ENCODE measurements at regions not wholly inside any gene's neighbourhood (a gene's known extent, or its start where the extent isn't known, plus 50 kb on each side); places are given as distances from the start of the nearest gene placed in this dataset.
A peak's percentile ranks its signal among the peaks of the same experiment; 100 is the strongest.

GRCh38 chr11:82076126-82076525 lies 657.5 kb downstream of the FAM181B start:
- Histone ChIP-seq H3K36me3 (ENCODE audit: control insufficient read depth, insufficient read depth, low read length) (no peaks in the 10 kb centered on the region), H3K4me3 (ENCODE audit: low read depth, low read length) (no peak overlapping the region), H3K27me3 (ENCODE audit: control insufficient read depth, insufficient read depth, low read length) (no peaks in the 10 kb centered on the region)
- TF ChIP-seq, protein P1, sequence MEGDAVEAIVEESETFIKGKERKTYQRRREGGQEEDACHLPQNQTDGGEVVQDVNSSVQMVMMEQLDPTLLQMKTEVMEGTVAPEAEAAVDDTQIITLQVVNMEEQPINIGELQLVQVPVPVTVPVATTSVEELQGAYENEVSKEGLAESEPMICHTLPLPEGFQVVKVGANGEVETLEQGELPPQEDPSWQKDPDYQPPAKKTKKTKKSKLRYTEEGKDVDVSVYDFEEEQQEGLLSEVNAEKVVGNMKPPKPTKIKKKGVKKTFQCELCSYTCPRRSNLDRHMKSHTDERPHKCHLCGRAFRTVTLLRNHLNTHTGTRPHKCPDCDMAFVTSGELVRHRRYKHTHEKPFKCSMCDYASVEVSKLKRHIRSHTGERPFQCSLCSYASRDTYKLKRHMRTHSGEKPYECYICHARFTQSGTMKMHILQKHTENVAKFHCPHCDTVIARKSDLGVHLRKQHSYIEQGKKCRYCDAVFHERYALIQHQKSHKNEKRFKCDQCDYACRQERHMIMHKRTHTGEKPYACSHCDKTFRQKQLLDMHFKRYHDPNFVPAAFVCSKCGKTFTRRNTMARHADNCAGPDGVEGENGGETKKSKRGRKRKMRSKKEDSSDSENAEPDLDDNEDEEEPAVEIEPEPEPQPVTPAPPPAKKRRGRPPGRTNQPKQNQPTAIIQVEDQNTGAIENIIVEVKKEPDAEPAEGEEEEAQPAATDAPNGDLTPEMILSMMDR (IDR thresholded peaks at IDR 0.05; ENCODE audit: insufficient read depth, low read length, poor library complexity, severe bottlenecking): no peak
- no peak for DNase-seq (ENCODE audit: low read depth)

DNA sequence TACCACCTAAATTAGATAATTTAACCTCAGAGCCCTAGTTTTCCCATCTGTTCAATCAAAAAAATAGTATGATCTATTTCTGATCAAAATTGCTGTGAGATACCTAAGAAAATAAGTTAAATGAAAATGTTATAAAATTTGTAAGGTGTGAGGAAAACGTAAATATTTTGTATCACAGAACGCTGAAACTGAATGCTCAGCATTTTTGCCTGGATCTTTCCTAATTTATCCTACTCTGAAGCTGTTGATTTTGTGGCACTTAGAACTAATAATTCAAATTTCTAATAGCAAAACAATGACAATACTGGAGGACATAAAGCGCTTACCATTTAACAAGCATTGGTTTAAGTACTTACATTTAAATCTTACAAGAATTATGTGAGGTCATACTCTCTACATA lies 674.2 kb downstream of the FAM181B start:
- DNase-seq (ENCODE audit: low read depth): no peak
- H3K36me3 ChIP-seq (ENCODE audit: control insufficient read depth, insufficient read depth, low read length): no peaks in the 10 kb centered on the region
- TF ChIP-seq, protein P1 (IDR thresholded peaks at IDR 0.05; ENCODE audit: insufficient read depth, low read length, poor library complexity, severe bottlenecking): no peak

DNA sequence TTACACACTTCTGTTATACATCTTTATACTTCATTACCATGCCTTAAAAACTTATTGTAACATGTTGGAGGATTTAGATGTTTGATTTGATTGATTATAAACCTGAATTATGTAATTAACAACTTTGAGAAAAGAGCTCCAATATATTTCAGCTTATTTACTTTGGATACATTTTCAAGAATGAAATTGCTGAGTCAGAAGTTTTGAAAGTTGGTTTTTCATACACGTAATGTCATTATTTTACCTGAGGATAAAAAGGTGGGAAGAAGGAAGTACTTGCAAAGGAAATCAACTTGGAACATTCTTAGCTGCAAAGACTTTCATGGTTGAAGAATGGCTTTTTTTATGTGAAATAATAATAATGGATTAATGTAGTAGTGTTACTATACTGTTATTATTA lies 677.2 kb downstream of the FAM181B start:
- no peak for DNase-seq (ENCODE audit: low read depth)
- no peaks in the 10 kb centered on the region for H3K27me3 ChIP-seq (ENCODE audit: control insufficient read depth, insufficient read depth, low read length)
- TF ChIP-seq, protein P1 (IDR thresholded peaks at IDR 0.05; ENCODE audit: insufficient read depth, low read length, poor library complexity, severe bottlenecking): no peak

More for the DNA sequence above, 674.2 kb downstream of the FAM181B start:
- Histone ChIP-seq H3K27me3 (ENCODE audit: control insufficient read depth, insufficient read depth, low read length) (no peaks in the 10 kb centered on the region), H3K4me3 (ENCODE audit: low read depth, low read length) (no peak overlapping the region)

GRCh38 chr11:82049199-82049598 lies 684.5 kb downstream of the FAM181B start:
- no peaks in the 10 kb centered on the region for H3K36me3 ChIP-seq (ENCODE audit: control insufficient read depth, insufficient read depth, low read length)
- TF ChIP-seq, protein P1 (IDR thresholded peaks at IDR 0.05; ENCODE audit: insufficient read depth, low read length, poor library complexity, severe bottlenecking): no peak
- no peaks in the 10 kb centered on the region for H3K27me3 ChIP-seq (ENCODE audit: control insufficient read depth, insufficient read depth, low read length)
- no peak overlapping the region for H3K4me3 ChIP-seq (ENCODE audit: low read depth, low read length)
- DNase-seq (ENCODE audit: low read depth): no peak

More for the DNA sequence above, 677.2 kb downstream of the FAM181B start:
- no peaks in the 10 kb centered on the region for H3K36me3 ChIP-seq (ENCODE audit: control insufficient read depth, insufficient read depth, low read length)
- H3K4me3 ChIP-seq (ENCODE audit: low read depth, low read length): no peak overlapping the region

DNA sequence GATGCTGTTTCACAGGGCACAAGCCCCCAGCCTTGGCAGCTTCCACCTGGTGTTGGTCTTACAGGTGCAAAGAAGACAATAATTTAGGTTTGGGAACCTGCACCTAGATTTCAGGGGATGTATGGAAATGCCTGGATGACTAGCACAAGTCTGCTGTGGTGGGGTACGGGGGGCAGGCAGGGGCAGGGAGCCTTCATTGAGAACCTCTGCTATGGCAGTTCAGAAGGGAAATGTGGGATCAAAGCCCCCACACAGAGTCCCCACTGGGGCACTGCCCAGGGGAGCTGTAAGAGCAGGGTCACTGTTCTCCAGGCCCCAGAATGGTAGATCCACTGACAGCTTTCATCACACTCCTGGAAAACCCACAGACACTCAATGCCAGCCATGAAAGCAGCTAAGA lies 686.5 kb downstream of the FAM181B start:
- no peaks in the 10 kb centered on the region for H3K36me3 ChIP-seq (ENCODE audit: control insufficient read depth, insufficient read depth, low read length)

GRCh38 chr11:82046778-82047177 lies 686.9 kb downstream of the FAM181B start:
- no peak overlapping the region for H3K4me3 ChIP-seq (ENCODE audit: low read depth, low read length)
- no peaks in the 10 kb centered on the region for H3K27me3 ChIP-seq (ENCODE audit: control insufficient read depth, insufficient read depth, low read length)
- peak; percentile 1 for DNase-seq (ENCODE audit: low read depth)
- H3K36me3 ChIP-seq (ENCODE audit: control insufficient read depth, insufficient read depth, low read length): no peaks in the 10 kb centered on the region
- TF ChIP-seq, protein P1 (IDR thresholded peaks at IDR 0.05; ENCODE audit: insufficient read depth, low read length, poor library complexity, severe bottlenecking): no peak

More for the DNA sequence above, 686.5 kb downstream of the FAM181B start:
- TF ChIP-seq, protein P1 (IDR thresholded peaks at IDR 0.05; ENCODE audit: insufficient read depth, low read length, poor library complexity, severe bottlenecking): no peak
- DNase-seq (ENCODE audit: low read depth): no peak
- Histone ChIP-seq H3K27me3 (ENCODE audit: control insufficient read depth, insufficient read depth, low read length) (no peaks in the 10 kb centered on the region), H3K4me3 (ENCODE audit: low read depth, low read length) (no peak overlapping the region)
